AG04449 (cell line): ENCODE measurements at regions not wholly inside any gene's neighbourhood (a gene's known extent, or its start where the extent isn't known, plus 50 kb on each side); places are given as distances from the start of the nearest gene placed in this dataset.

Experiments
- CTCF ChIA-PET: fragments of 350-600 bp; formaldehyde crosslinking; extraction: SDS; loops from one replicate; lab custom pipeline; 2021; ENCODE audit warnings: antibody characterized with exemption; lab: Yijun Ruan, JAX
- POLR2A ChIA-PET: fragments of 400-600, 350-600 bp; formaldehyde crosslinking; extraction: SDS; loops from one replicate; lab custom pipeline; 2020; ENCODE audit warnings: antibody characterized with exemption, inconsistent platforms; lab: Yijun Ruan, JAX
- DNase-seq: peaks from one replicate; pipeline ENCODE4 v3.0.0-alpha.2; 2010; ENCODE audit warnings: low read depth, low spot score
- H3K4me3 ChIP-seq: 2 replicates; pipeline ENCODE4 v1.5.1; 2011; ENCODE audit warnings: low read depth, mild to moderate bottlenecking, control low read depth, low read length
- TF ChIP-seq, protein P1 (sequence below): IDR thresholded peaks from one replicate; pipeline ENCODE4 v1.5.1; 2011; ENCODE audit warnings: mild to moderate bottlenecking, moderate library complexity, low read length, control low read depth, inconsistent platforms; ENCODE audit not compliant: insufficient read depth; ENCODE audit errors: missing control alignments

- no peak for DNase-seq
- no peak overlapping the region for H3K4me3 ChIP-seq
- ChIA-PET POLR2A (no interaction called here), CTCF (no interaction called here)
- TF ChIP-seq, protein P1, sequence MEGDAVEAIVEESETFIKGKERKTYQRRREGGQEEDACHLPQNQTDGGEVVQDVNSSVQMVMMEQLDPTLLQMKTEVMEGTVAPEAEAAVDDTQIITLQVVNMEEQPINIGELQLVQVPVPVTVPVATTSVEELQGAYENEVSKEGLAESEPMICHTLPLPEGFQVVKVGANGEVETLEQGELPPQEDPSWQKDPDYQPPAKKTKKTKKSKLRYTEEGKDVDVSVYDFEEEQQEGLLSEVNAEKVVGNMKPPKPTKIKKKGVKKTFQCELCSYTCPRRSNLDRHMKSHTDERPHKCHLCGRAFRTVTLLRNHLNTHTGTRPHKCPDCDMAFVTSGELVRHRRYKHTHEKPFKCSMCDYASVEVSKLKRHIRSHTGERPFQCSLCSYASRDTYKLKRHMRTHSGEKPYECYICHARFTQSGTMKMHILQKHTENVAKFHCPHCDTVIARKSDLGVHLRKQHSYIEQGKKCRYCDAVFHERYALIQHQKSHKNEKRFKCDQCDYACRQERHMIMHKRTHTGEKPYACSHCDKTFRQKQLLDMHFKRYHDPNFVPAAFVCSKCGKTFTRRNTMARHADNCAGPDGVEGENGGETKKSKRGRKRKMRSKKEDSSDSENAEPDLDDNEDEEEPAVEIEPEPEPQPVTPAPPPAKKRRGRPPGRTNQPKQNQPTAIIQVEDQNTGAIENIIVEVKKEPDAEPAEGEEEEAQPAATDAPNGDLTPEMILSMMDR = no peak
Measured at GRCh38 chr18:78739882-78740677, 239.5 kb upstream of the SALL3 start.

- no peak overlapping the region for H3K4me3 ChIP-seq
- ChIA-PET CTCF (no interaction called here), POLR2A (no interaction called here)
- TF ChIP-seq, protein P1 = no peak
- DNase-seq = no peak
Measured at GRCh38 chr18:78740876-78741275, 238.7 kb upstream of the SALL3 start.

DNA sequence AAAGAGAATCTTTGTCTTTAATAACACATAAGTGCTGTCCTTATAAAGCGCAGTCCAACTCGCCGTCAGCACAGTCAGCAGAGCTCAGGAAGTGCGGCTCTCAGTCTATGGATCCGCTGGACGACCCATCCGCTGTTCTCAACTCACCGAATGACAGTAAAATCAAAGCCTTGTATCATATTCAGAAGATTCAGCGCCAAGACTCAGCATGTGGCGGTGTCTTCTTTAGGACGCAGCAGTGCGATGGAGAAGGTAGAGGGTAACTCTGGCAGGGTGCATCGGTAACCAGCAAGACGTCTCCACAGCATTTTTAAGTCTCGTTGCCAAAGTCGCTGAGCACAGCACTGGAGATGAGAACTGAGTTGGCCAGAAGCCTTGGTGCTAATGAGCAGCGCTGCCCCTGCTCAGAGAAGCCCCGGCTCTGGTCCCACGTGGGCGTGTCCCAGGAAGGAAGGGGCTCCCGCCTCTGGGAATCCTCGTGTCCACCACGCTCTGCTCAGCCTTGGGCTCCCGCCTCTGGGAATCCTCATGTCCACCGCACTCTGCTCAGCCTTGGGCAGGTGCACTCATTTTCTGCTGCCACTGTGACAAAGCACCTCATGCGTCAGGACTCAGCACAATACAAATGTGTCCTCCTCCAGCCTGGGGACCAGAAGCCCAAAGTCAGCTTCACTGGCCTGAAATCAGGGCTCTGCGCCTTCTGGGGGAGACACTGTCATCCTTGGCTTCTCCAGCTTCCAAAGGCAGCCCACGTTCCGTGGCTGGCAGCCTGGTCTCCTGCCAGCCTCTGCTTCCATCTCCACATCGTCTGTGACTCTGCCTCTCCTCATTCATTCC, 238.0 kb upstream of the SALL3 start:
- no peak overlapping the region for H3K4me3 ChIP-seq
- ChIA-PET POLR2A (no interaction called here), CTCF (no interaction called here)
- TF ChIP-seq, protein P1 = no peak
- DNase-seq = no peak

GRCh38 chr18:78742218-78742745, 237.3 kb upstream of the SALL3 start:
- DNase-seq = no peak
- ChIA-PET POLR2A (no interaction called here), CTCF (no interaction called here)
- TF ChIP-seq, protein P1 = no peak
- H3K4me3 ChIP-seq = no peak overlapping the region

DNA sequence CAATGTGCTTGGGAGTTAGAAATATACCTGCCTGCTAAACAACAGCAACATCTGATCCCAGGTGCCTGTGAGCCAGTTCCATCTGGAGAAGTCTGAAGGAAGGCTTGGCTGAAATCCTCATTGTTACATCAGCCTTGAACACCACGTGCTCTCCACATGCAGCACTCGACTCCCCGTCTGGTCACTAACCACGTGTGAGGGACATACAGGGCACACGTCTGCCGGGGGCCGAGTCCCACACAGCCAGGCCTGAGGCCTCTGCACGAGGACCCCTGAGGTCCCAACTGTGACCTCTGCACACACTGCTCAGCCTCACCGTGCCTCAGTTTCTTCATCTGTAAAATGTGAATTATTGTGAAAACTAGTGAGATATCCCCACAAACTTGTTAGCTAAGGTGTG, 236.5 kb upstream of the SALL3 start:
- TF ChIP-seq, protein P1 = no peak

DNA sequence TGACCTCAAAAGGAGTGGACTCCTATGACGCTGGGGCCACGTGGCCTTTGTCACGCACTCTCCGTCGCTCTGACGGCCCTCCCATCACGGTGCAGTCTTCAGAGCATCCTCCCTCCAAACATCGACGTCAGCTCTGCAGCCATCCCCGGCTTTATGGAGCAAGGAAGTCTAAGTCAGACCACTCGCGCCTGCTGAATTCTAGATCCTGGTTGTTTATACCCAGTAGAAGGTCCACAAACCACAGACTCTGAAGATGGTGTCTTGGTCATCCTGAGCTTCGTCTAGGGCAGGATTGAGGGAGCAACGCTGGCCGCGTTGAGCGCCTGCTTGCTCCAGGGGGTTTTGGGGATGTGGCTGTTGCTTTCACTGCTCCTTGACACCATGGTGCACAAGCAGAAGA, 228.0 kb upstream of the SALL3 start:
- TF ChIP-seq, protein P1 = no peak
- DNase-seq = no peak
- no peak overlapping the region for H3K4me3 ChIP-seq
- CTCF ChIA-PET = no interaction called here
- POLR2A ChIA-PET = no interaction called here

More for the DNA sequence above, 236.5 kb upstream of the SALL3 start:
- ChIA-PET POLR2A (no interaction called here), CTCF (no interaction called here)
- no peak overlapping the region for H3K4me3 ChIP-seq
- DNase-seq = no peak
